ENCODE measurements at regions not wholly inside any gene's neighbourhood (a gene's known extent, or its start where the extent isn't known, plus 50 kb on each side); places are given as distances from the start of the nearest gene placed in this dataset.
A peak's percentile ranks its signal among the peaks of the same experiment; 100 is the strongest.

DNA sequence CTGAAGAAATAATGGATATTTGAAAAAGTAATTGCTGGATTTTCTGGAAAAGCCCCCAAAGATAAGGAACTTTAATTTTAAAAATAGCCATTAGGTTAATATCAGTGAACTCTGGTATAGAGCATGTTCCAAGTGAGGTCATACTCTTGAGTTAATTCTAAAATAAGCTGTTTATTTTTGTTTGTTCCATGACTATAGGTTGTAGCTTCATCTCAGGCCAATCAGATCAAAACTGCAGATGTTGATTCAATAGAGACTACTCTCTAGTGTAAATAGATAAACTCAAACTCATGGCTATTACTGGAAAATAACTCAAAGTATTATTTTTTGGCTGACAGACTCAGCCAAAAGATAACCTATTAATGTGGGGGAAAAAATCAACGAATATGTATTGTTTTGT is 815.1 kb downstream of the DIAPH3 start (continued):
- TF ChIP-seq, protein P1, sequence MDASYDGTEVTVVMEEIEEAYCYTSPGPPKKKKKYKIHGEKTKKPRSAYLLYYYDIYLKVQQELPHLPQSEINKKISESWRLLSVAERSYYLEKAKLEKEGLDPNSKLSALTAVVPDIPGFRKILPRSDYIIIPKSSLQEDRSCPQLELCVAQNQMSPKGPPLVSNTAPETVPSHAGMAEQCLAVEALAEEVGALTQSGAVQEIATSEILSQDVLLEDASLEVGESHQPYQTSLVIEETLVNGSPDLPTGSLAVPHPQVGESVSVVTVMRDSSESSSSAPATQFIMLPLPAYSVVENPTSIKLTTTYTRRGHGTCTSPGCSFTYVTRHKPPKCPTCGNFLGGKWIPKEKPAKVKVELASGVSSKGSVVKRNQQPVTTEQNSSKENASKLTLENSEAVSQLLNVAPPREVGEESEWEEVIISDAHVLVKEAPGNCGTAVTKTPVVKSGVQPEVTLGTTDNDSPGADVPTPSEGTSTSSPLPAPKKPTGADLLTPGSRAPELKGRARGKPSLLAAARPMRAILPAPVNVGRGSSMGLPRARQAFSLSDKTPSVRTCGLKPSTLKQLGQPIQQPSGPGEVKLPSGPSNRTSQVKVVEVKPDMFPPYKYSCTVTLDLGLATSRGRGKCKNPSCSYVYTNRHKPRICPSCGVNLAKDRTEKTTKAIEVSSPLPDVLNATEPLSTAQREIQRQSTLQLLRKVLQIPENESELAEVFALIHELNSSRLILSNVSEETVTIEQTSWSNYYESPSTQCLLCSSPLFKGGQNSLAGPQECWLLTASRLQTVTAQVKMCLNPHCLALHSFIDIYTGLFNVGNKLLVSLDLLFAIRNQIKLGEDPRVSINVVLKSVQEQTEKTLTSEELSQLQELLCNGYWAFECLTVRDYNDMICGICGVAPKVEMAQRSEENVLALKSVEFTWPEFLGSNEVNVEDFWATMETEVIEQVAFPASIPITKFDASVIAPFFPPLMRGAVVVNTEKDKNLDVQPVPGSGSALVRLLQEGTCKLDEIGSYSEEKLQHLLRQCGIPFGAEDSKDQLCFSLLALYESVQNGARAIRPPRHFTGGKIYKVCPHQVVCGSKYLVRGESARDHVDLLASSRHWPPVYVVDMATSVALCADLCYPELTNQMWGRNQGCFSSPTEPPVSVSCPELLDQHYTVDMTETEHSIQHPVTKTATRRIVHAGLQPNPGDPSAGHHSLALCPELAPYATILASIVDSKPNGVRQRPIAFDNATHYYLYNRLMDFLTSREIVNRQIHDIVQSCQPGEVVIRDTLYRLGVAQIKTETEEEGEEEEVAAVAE (CRISPR knock-in tag; IDR thresholded peaks at IDR 0.05; ENCODE audit: borderline replicate concordance) = no peak

DNA sequence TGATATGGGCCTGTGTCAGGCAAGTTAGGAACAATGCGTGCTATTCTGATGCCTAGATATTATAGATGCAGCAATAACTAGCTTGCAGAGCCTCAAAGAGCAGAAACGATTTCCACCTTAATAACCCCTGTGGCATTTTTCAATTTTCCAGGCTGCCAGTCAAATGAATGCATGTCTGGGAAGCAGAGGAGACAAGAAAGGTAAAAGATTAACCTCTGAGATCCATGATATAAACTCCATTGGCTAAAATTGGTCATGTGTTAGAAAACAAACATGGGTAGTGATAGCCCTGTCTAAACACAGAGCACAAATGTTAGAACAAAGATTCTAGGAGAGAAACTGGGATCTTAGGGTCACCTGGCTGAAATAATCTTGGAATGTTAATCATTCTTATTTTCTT is 811.1 kb downstream of the DIAPH3 start:
- in situ Hi-C loops (cut with HindIII; ENCODE audit: extremely low pct_ligation_motif_present, low pct_unique_long_range_greater_than_20kb) = no loop called here
- BruUV-seq (replicated peaks) = no TSS peak
- no peak overlapping the region for H3K4me3 ChIP-seq (replicated peaks in 1 of 3; ENCODE audit: insufficient read depth in 1 of 3, low read depth in 2 of 3, low read length in 3 of 3)
- no peaks in the 10 kb centered on the region for H4K20me1 ChIP-seq (ENCODE audit: insufficient read depth, low read length)
- TF ChIP-seq NFYC (CRISPR knock-in tag; IDR thresholded peaks at IDR 0.05) (0 out of 2 replicates have a peak, but pooled peaks have one; percentile 14), ZMYM2 (CRISPR knock-in tag; IDR thresholded peaks at IDR 0.05) (no peak), MED1 (CRISPR knock-in tag; IDR thresholded peaks at IDR 0.05) (no peak), STAG1 (CRISPR knock-in tag; IDR thresholded peaks at IDR 0.05) (no peak), ZNF17 (CRISPR knock-in tag; IDR thresholded peaks at IDR 0.05) (no peak)
- TF ChIP-seq, protein P2, sequence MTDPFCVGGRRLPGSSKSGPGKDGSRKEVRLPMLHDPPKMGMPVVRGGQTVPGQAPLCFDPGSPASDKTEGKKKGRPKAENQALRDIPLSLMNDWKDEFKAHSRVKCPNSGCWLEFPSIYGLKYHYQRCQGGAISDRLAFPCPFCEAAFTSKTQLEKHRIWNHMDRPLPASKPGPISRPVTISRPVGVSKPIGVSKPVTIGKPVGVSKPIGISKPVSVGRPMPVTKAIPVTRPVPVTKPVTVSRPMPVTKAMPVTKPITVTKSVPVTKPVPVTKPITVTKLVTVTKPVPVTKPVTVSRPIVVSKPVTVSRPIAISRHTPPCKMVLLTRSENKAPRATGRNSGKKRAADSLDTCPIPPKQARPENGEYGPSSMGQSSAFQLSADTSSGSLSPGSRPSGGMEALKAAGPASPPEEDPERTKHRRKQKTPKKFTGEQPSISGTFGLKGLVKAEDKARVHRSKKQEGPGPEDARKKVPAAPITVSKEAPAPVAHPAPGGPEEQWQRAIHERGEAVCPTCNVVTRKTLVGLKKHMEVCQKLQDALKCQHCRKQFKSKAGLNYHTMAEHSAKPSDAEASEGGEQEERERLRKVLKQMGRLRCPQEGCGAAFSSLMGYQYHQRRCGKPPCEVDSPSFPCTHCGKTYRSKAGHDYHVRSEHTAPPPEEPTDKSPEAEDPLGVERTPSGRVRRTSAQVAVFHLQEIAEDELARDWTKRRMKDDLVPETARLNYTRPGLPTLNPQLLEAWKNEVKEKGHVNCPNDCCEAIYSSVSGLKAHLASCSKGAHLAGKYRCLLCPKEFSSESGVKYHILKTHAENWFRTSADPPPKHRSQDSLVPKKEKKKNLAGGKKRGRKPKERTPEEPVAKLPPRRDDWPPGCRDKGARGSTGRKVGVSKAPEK (CRISPR knock-in tag; IDR thresholded peaks at IDR 0.05; ENCODE audit: borderline replicate concordance) = no peak
- TF ChIP-seq, protein P3, sequence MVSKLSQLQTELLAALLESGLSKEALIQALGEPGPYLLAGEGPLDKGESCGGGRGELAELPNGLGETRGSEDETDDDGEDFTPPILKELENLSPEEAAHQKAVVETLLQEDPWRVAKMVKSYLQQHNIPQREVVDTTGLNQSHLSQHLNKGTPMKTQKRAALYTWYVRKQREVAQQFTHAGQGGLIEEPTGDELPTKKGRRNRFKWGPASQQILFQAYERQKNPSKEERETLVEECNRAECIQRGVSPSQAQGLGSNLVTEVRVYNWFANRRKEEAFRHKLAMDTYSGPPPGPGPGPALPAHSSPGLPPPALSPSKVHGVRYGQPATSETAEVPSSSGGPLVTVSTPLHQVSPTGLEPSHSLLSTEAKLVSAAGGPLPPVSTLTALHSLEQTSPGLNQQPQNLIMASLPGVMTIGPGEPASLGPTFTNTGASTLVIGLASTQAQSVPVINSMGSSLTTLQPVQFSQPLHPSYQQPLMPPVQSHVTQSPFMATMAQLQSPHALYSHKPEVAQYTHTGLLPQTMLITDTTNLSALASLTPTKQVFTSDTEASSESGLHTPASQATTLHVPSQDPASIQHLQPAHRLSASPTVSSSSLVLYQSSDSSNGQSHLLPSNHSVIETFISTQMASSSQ (IDR thresholded peaks at IDR 0.05; ENCODE audit: low read depth) = peak; percentile 22; the same call in 1 of the 2 replicates
- TF ChIP-seq, protein P3 (CRISPR knock-in tag; IDR thresholded peaks at IDR 0.05; ENCODE audit: borderline replicate concordance) = no peak
- no peak overlapping the region for H3K9ac ChIP-seq (ENCODE audit: insufficient read depth, low read depth, low read length)
- peak; percentile 4 for FAIRE-seq
- H3K4me2 ChIP-seq (ENCODE audit: low read depth, low read length) = peak overlapping the region; percentile 33; the same call in 1 of the 2 replicates
- CTCF ChIA-PET (ENCODE audit: low intra/inter-chr PET ratio, low total read pairs) = no interaction called here
- H3K27ac ChIP-seq (ENCODE audit: extremely low read length, insufficient read depth, low read length) = no peak overlapping the region
- no peaks in the 10 kb centered on the region for H3K9me3 ChIP-seq (ENCODE audit: low read length)
- 29% methylated on average over 2 of the region's 2 CpGs for WGBS (ENCODE audit: low lambda C conversion rate)
- ATAC-seq = peak; percentile 92
- intact Hi-C loops (cut with micrococcal nuclease; ENCODE audit: unreplicated experiment) = no loop called here
- H3K4me1 ChIP-seq (ENCODE audit: insufficient read depth, low read length) = peaks cover 19% of the 10 kb centered on the region
- DNase-seq (ENCODE audit: low spot score) = peak; percentile 55
- H2AFZ ChIP-seq (ENCODE audit: low read length) = no peak overlapping the region
- H3K36me3 ChIP-seq (replicated peaks in 1 of 2; ENCODE audit: control insufficient read depth in 1 of 2, insufficient read depth in 2 of 2, low read length in 2 of 2) = no peaks in the 10 kb centered on the region
- H3K79me2 ChIP-seq (ENCODE audit: insufficient read depth, low read length) = no peaks in the 10 kb centered on the region
- POLR2A ChIA-PET = no interaction called here
- H3K27me3 ChIP-seq (ENCODE audit: control insufficient read depth in 1 of 2, insufficient read depth in 2 of 2, low read length in 2 of 2) = no peaks in the 10 kb centered on the region

All from HepG2 (cell line).